GM12878 (cell line): ENCODE measurements at regions not wholly inside any gene's neighbourhood (a gene's known extent, or its start where the extent isn't known, plus 50 kb on each side); places are given as distances from the start of the nearest gene placed in this dataset.

ENCODE experiments used
- BRCA1 ChIP-seq: IDR thresholded peaks from 2 replicates; pipeline ENCODE4 v1.6.1; 2011; ENCODE audit warnings: low read depth, low read length, improper control_type of control experiment
- CREM ChIP-seq: IDR thresholded peaks from 2 replicates; pipeline ENCODE4 v1.6.1; 2014; ENCODE audit warnings: antibody characterized with exemption, low read depth
- EP300 ChIP-seq, 2 experiments: fragments of 150-350 bp in 1 of 2; IDR thresholded peaks; 2 replicates each; pipeline ENCODE4 v1.6.1; 2011 to 2012; ENCODE audit warnings: low read depth in 2 of 2, low read length in 2 of 2, borderline replicate concordance in 1 of 2, improper control_type of control experiment in 1 of 2, inconsistent platforms in 1 of 2; ENCODE audit not compliant: control insufficient read depth in 1 of 2
- EZH2 ChIP-seq: IDR thresholded peaks from 2 replicates; pipeline ENCODE4 v1.6.1; 2012; ENCODE audit warnings: low read depth, mild to moderate bottlenecking, control low read depth, inconsistent platforms, low read length, borderline replicate concordance; ENCODE audit not compliant: control insufficient read depth
- HDAC2 ChIP-seq: fragments of 200-600 bp; sonication (generic); IDR thresholded peaks from 2 replicates; pipeline ENCODE4 v1.6.1; 2017
- HDGF ChIP-seq: fragments of 450-650 bp; IDR thresholded peaks from 2 replicates; pipeline ENCODE4 v1.6.1; 2016; ENCODE audit warnings: antibody characterized with exemption
- IKZF2 ChIP-seq, 2 experiments: fragments of 450-650 bp; IDR thresholded peaks; 2 replicates each; pipeline ENCODE4 v1.6.1; 2017; ENCODE audit warnings: mild to moderate bottlenecking in 2 of 2, moderate library complexity in 2 of 2
- PAX5 ChIP-seq: IDR thresholded peaks from 2 replicates; pipeline ENCODE4 v1.6.1; 2011; ENCODE audit warnings: low read depth, low read length, borderline replicate concordance
- PML ChIP-seq: IDR thresholded peaks from 2 replicates; pipeline ENCODE4 v1.6.1; 2012; ENCODE audit warnings: low read length, inconsistent platforms
- RAD21 ChIP-seq: IDR thresholded peaks from 2 replicates; pipeline ENCODE4 v1.6.1; 2011; ENCODE audit warnings: mild to moderate bottlenecking, low read depth, low read length, moderate library complexity; ENCODE audit not compliant: insufficient read depth
- SPI1 ChIP-seq: IDR thresholded peaks from 2 replicates; pipeline ENCODE4 v1.6.1; 2011; ENCODE audit warnings: low read depth, mild to moderate bottlenecking, low read length, moderate library complexity, borderline replicate concordance; ENCODE audit not compliant: insufficient read depth
- SRF ChIP-seq, 2 experiments: IDR thresholded peaks; 2 replicates each; pipeline ENCODE4 v1.6.1; 2011; ENCODE audit warnings: low read depth in 2 of 2, low read length in 2 of 2, mild to moderate bottlenecking in 1 of 2, moderate library complexity in 1 of 2
- TAF1 ChIP-seq: IDR thresholded peaks from 2 replicates; pipeline ENCODE4 v1.6.1; 2011; ENCODE audit warnings: mild to moderate bottlenecking, low read depth, low read length, borderline replicate concordance
- TARDBP ChIP-seq: IDR thresholded peaks from 2 replicates; pipeline ENCODE4 v1.6.1; 2016; ENCODE audit warnings: borderline replicate concordance
- TCF7 ChIP-seq: IDR thresholded peaks from 2 replicates; pipeline ENCODE4 v1.6.1; 2014; ENCODE audit warnings: antibody characterized with exemption, borderline replicate concordance
- YBX1 ChIP-seq: fragments of 450-650 bp; IDR thresholded peaks from 2 replicates; pipeline ENCODE4 v1.6.1; 2016; ENCODE audit warnings: antibody characterized with exemption
- TF ChIP-seq, protein P1 (sequence below): fragments of 450-650 bp; IDR thresholded peaks from 2 replicates; pipeline ENCODE4 v1.6.1; 2016; ENCODE audit warnings: mild to moderate bottlenecking, moderate library complexity, borderline replicate concordance
- TF ChIP-seq, protein P2 (sequence below): fragments of 450-650 bp; conservative IDR thresholded peaks from 2 replicates; pipeline ENCODE4 v1.6.1; 2017; ENCODE audit warnings: mild to moderate bottlenecking, moderate library complexity
- TF ChIP-seq, protein P3 (sequence below): IDR thresholded peaks from 2 replicates; pipeline ENCODE4 v1.6.1; 2012; ENCODE audit warnings: low read length, inconsistent platforms
- TF ChIP-seq, protein P4 (sequence below): fragments of 450-650 bp; IDR thresholded peaks from 2 replicates; pipeline ENCODE4 v1.6.1; 2017; ENCODE audit warnings: antibody characterized with exemption, mild to moderate bottlenecking, moderate library complexity

DNA sequence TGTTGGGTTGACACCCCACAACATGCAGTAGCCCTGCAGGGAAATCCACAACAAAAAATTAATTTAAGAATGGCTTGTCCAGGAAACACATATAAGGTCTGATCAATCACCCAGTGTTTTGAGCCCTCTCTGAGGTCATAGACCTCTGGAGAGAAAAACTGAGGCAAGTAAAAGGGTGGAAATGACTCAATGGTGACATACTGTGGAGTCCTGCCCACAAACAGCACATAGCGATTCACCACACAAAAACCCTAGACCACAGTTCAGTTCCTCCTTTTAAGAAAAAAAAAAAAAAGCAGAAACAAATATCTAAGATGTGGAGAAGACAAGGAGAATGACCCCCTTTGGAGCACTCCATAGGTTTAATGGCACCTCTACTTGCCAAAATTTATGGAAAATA lies 2691.0 kb downstream of the PCDH7 start (continued):
- TF ChIP-seq TARDBP (no peak), BRCA1 (no peak), SPI1 (peak; percentile 67; the same call in 1 of the 2 replicates), HDGF (no peak), TAF1 (no peak), PAX5 (no peak), IKZF2 (IDR thresholded peaks at IDR 0.05) (peak; percentile 14 to 58; a peak in 1 of 4 replicates), EP300 (IDR thresholded peaks at IDR 0.05; ENCODE audit: borderline replicate concordance in 1 of 2, control insufficient read depth in 1 of 2, low read depth in 2 of 2, low read length in 2 of 2) (peak; percentile 15 to 60; a peak in 1 of 4 replicates), SRF (IDR thresholded peaks at IDR 0.05; ENCODE audit: low read depth in 2 of 2, low read length in 2 of 2) (no peak), RAD21 (no peak), EZH2 (no peak), HDAC2 (no peak), YBX1 (no peak), TCF7 (no peak), CREM (no peak), PML (no peak)
- TF ChIP-seq, protein P1, sequence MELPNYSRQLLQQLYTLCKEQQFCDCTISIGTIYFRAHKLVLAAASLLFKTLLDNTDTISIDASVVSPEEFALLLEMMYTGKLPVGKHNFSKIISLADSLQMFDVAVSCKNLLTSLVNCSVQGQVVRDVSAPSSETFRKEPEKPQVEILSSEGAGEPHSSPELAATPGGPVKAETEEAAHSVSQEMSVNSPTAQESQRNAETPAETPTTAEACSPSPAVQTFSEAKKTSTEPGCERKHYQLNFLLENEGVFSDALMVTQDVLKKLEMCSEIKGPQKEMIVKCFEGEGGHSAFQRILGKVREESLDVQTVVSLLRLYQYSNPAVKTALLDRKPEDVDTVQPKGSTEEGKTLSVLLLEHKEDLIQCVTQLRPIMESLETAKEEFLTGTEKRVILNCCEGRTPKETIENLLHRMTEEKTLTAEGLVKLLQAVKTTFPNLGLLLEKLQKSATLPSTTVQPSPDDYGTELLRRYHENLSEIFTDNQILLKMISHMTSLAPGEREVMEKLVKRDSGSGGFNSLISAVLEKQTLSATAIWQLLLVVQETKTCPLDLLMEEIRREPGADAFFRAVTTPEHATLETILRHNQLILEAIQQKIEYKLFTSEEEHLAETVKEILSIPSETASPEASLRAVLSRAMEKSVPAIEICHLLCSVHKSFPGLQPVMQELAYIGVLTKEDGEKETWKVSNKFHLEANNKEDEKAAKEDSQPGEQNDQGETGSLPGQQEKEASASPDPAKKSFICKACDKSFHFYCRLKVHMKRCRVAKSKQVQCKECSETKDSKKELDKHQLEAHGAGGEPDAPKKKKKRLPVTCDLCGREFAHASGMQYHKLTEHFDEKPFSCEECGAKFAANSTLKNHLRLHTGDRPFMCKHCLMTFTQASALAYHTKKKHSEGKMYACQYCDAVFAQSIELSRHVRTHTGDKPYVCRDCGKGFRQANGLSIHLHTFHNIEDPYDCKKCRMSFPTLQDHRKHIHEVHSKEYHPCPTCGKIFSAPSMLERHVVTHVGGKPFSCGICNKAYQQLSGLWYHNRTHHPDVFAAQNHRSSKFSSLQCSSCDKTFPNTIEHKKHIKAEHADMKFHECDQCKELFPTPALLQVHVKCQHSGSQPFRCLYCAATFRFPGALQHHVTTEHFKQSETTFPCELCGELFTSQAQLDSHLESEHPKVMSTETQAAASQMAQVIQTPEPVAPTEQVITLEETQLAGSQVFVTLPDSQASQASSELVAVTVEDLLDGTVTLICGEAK: no peak
- TF ChIP-seq, protein P2, sequence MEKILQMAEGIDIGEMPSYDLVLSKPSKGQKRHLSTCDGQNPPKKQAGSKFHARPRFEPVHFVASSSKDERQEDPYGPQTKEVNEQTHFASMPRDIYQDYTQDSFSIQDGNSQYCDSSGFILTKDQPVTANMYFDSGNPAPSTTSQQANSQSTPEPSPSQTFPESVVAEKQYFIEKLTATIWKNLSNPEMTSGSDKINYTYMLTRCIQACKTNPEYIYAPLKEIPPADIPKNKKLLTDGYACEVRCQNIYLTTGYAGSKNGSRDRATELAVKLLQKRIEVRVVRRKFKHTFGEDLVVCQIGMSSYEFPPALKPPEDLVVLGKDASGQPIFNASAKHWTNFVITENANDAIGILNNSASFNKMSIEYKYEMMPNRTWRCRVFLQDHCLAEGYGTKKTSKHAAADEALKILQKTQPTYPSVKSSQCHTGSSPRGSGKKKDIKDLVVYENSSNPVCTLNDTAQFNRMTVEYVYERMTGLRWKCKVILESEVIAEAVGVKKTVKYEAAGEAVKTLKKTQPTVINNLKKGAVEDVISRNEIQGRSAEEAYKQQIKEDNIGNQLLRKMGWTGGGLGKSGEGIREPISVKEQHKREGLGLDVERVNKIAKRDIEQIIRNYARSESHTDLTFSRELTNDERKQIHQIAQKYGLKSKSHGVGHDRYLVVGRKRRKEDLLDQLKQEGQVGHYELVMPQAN: no peak
- TF ChIP-seq, protein P3, sequence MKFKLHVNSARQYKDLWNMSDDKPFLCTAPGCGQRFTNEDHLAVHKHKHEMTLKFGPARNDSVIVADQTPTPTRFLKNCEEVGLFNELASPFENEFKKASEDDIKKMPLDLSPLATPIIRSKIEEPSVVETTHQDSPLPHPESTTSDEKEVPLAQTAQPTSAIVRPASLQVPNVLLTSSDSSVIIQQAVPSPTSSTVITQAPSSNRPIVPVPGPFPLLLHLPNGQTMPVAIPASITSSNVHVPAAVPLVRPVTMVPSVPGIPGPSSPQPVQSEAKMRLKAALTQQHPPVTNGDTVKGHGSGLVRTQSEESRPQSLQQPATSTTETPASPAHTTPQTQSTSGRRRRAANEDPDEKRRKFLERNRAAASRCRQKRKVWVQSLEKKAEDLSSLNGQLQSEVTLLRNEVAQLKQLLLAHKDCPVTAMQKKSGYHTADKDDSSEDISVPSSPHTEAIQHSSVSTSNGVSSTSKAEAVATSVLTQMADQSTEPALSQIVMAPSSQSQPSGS: no peak
- TF ChIP-seq, protein P4, sequence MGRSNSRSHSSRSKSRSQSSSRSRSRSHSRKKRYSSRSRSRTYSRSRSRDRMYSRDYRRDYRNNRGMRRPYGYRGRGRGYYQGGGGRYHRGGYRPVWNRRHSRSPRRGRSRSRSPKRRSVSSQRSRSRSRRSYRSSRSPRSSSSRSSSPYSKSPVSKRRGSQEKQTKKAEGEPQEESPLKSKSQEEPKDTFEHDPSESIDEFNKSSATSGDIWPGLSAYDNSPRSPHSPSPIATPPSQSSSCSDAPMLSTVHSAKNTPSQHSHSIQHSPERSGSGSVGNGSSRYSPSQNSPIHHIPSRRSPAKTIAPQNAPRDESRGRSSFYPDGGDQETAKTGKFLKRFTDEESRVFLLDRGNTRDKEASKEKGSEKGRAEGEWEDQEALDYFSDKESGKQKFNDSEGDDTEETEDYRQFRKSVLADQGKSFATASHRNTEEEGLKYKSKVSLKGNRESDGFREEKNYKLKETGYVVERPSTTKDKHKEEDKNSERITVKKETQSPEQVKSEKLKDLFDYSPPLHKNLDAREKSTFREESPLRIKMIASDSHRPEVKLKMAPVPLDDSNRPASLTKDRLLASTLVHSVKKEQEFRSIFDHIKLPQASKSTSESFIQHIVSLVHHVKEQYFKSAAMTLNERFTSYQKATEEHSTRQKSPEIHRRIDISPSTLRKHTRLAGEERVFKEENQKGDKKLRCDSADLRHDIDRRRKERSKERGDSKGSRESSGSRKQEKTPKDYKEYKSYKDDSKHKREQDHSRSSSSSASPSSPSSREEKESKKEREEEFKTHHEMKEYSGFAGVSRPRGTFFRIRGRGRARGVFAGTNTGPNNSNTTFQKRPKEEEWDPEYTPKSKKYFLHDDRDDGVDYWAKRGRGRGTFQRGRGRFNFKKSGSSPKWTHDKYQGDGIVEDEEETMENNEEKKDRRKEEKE: no peak
